SK-N-MC (cell line): ENCODE measurements at regions not wholly inside any gene's neighbourhood (a gene's known extent, or its start where the extent isn't known, plus 50 kb on each side); places are given as distances from the start of the nearest gene placed in this dataset.

Source experiments
- EZH2 ChIP-seq: fragments of 200-600 bp; sonication (generic); IDR thresholded peaks from one replicate; pipeline ENCODE4 v1.6.1; 2017; ENCODE audit warnings: antibody characterized with exemption
- POLR2AphosphoS5 ChIP-seq: IDR thresholded peaks from 2 replicates; pipeline ENCODE4 v1.6.1; 2012; ENCODE audit warnings: mild to moderate bottlenecking, low read depth, low read length, borderline replicate concordance

DNA sequence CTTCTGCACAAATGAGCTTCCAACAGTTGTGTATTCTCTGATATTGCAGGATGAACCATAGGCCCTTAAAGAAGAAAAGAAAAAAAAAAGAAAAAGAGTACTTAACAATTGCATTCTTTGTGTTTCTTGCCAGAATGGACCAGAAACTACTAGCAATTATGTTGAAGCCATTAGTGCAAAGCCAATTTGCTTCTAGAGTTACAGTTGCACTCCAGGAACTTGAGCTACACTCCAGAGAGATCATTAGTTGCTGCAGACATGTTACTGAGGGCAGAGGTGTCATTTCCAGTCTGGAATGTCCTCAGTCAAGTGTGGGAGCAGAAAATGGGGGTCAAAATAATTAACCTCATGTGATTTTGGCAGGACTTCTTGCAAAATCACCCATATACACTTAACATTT, 85.6 kb upstream of the CCL2 start:
- TF ChIP-seq EZH2: no peak
- no peak for TF ChIP-seq POLR2AphosphoS5
